HEK293T (cell line): ENCODE measurements at regions not wholly inside any gene's neighbourhood (a gene's known extent, or its start where the extent isn't known, plus 50 kb on each side); places are given as distances from the start of the nearest gene placed in this dataset.

Experiments
- ARNT ChIP-seq: fragments of 450-650 bp; IDR thresholded peaks from 2 replicates; pipeline ENCODE4 v1.6.1; 2017; ENCODE audit warnings: mild to moderate bottlenecking
- FOXA1 ChIP-seq: fragments of 450-650 bp; IDR thresholded peaks from 2 replicates; pipeline ENCODE4 v1.6.1; 2016; ENCODE audit warnings: mild to moderate bottlenecking
- FOXM1 ChIP-seq: fragments of 450-650 bp; IDR thresholded peaks from 2 replicates; pipeline ENCODE4 v1.6.1; 2017; ENCODE audit warnings: mild to moderate bottlenecking, borderline replicate concordance
- L3MBTL2 ChIP-seq: fragments of 450-650 bp; conservative IDR thresholded peaks from 2 replicates; pipeline ENCODE4 v1.6.1; 2016; ENCODE audit warnings: mild to moderate bottlenecking
- NFRKB ChIP-seq: fragments of 450-650 bp; IDR thresholded peaks from 2 replicates; pipeline ENCODE4 v1.6.1; 2016; ENCODE audit warnings: mild to moderate bottlenecking, moderate library complexity
- PKNOX1 ChIP-seq: fragments of 450-650 bp; IDR thresholded peaks from 2 replicates; pipeline ENCODE4 v1.6.1; 2016
- SP1 ChIP-seq: fragments of 450-650 bp; IDR thresholded peaks from 2 replicates; pipeline ENCODE4 v1.6.1; 2017
- SUZ12 ChIP-seq: fragments of 450-650 bp; IDR thresholded peaks from 2 replicates; pipeline ENCODE4 v1.6.1; 2016; ENCODE audit warnings: mild to moderate bottlenecking

GRCh38 chr1:76764638-76765454 is 102.4 kb upstream of the ST6GALNAC5 start:
- no peak for TF ChIP-seq ARNT
- TF ChIP-seq L3MBTL2 = no peak
- TF ChIP-seq SP1 = no peak
- no peak for TF ChIP-seq FOXM1
- no peak for TF ChIP-seq FOXA1
- TF ChIP-seq NFRKB = no peak
- TF ChIP-seq PKNOX1 = no peak
- TF ChIP-seq SUZ12 = no peak
